ENCODE measurements at regions not wholly inside any gene's neighbourhood (a gene's known extent, or its start where the extent isn't known, plus 50 kb on each side); places are given as distances from the start of the nearest gene placed in this dataset.

- no peaks in the 10 kb centered on the region for H3K9me3 ChIP-seq (ENCODE audit: control insufficient read depth, insufficient read depth, low read length)
- no peak overlapping the region for H3K4me3 ChIP-seq (ENCODE audit: low read depth, low read length)
- H3K27me3 ChIP-seq (ENCODE audit: control insufficient read depth, insufficient read depth, low read length), result no peaks in the 10 kb centered on the region
- H3K36me3 ChIP-seq (ENCODE audit: control insufficient read depth, insufficient read depth, low read length), result no peaks in the 10 kb centered on the region
- no peak overlapping the region for H3K9ac ChIP-seq (ENCODE audit: low read depth, low read length)
- H3K4me1 ChIP-seq (ENCODE audit: control insufficient read depth, insufficient read depth, low read length), result no peaks in the 10 kb centered on the region
- H3K27ac ChIP-seq (ENCODE audit: low read depth, low read length), result no peak overlapping the region
These were observed 263.2 kb downstream of the C12orf50 start for GRCh38 chr12:87766044-87766443.

GRCh38 chr12:87760943-87761342, 268.3 kb downstream of the C12orf50 start:
- Histone ChIP-seq H3K9me3 (ENCODE audit: control insufficient read depth, insufficient read depth, low read length) (no peaks in the 10 kb centered on the region), H3K36me3 (ENCODE audit: control insufficient read depth, insufficient read depth, low read length) (no peaks in the 10 kb centered on the region), H3K4me1 (ENCODE audit: control insufficient read depth, insufficient read depth, low read length) (no peaks in the 10 kb centered on the region), H3K4me3 (ENCODE audit: low read depth, low read length) (no peak overlapping the region), H3K27ac (ENCODE audit: low read depth, low read length) (no peak overlapping the region), H3K27me3 (ENCODE audit: control insufficient read depth, insufficient read depth, low read length) (no peaks in the 10 kb centered on the region), H3K9ac (ENCODE audit: low read depth, low read length) (no peak overlapping the region)

GRCh38 chr12:87758271-87758670, 270.9 kb downstream of the C12orf50 start:
- Histone ChIP-seq H3K4me3 (ENCODE audit: low read depth, low read length) (no peak overlapping the region), H3K9me3 (ENCODE audit: control insufficient read depth, insufficient read depth, low read length) (no peaks in the 10 kb centered on the region), H3K27ac (ENCODE audit: low read depth, low read length) (no peak overlapping the region), H3K27me3 (ENCODE audit: control insufficient read depth, insufficient read depth, low read length) (no peaks in the 10 kb centered on the region), H3K36me3 (ENCODE audit: control insufficient read depth, insufficient read depth, low read length) (no peaks in the 10 kb centered on the region), H3K4me1 (ENCODE audit: control insufficient read depth, insufficient read depth, low read length) (no peaks in the 10 kb centered on the region), H3K9ac (ENCODE audit: low read depth, low read length) (no peak overlapping the region)

GRCh38 chr12:87756721-87757120, 272.5 kb downstream of the C12orf50 start:
- no peaks in the 10 kb centered on the region for H3K9me3 ChIP-seq (ENCODE audit: control insufficient read depth, insufficient read depth, low read length)

GRCh38 chr12:87756111-87756510, 273.1 kb downstream of the C12orf50 start:
- no peaks in the 10 kb centered on the region for H3K27me3 ChIP-seq (ENCODE audit: control insufficient read depth, insufficient read depth, low read length)
- no peak overlapping the region for H3K27ac ChIP-seq (ENCODE audit: low read depth, low read length)
- no peaks in the 10 kb centered on the region for H3K4me1 ChIP-seq (ENCODE audit: control insufficient read depth, insufficient read depth, low read length)
- no peak overlapping the region for H3K4me3 ChIP-seq (ENCODE audit: low read depth, low read length)
- no peaks in the 10 kb centered on the region for H3K36me3 ChIP-seq (ENCODE audit: control insufficient read depth, insufficient read depth, low read length)
- no peak overlapping the region for H3K9ac ChIP-seq (ENCODE audit: low read depth, low read length)
- H3K9me3 ChIP-seq (ENCODE audit: control insufficient read depth, insufficient read depth, low read length), result no peaks in the 10 kb centered on the region

More at GRCh38 chr12:87756721-87757120, 272.5 kb downstream of the C12orf50 start:
- H3K27me3 ChIP-seq (ENCODE audit: control insufficient read depth, insufficient read depth, low read length), result no peaks in the 10 kb centered on the region
- no peak overlapping the region for H3K27ac ChIP-seq (ENCODE audit: low read depth, low read length)
- H3K4me3 ChIP-seq (ENCODE audit: low read depth, low read length), result no peak overlapping the region
- no peaks in the 10 kb centered on the region for H3K36me3 ChIP-seq (ENCODE audit: control insufficient read depth, insufficient read depth, low read length)
- H3K4me1 ChIP-seq (ENCODE audit: control insufficient read depth, insufficient read depth, low read length), result no peaks in the 10 kb centered on the region
- no peak overlapping the region for H3K9ac ChIP-seq (ENCODE audit: low read depth, low read length)

GRCh38 chr12:87728931-87729593, 300.1 kb downstream of the C12orf50 start:
- Histone ChIP-seq H3K36me3 (ENCODE audit: control insufficient read depth, insufficient read depth, low read length) (no peaks in the 10 kb centered on the region), H3K27me3 (ENCODE audit: control insufficient read depth, insufficient read depth, low read length) (no peaks in the 10 kb centered on the region), H3K4me3 (ENCODE audit: low read depth, low read length) (no peak overlapping the region), H3K9me3 (ENCODE audit: control insufficient read depth, insufficient read depth, low read length) (no peaks in the 10 kb centered on the region), H3K4me1 (ENCODE audit: control insufficient read depth, insufficient read depth, low read length) (peaks cover 7% of the 10 kb centered on the region; the same call in 1 of the 2 replicates), H3K9ac (ENCODE audit: low read depth, low read length) (no peak overlapping the region), H3K27ac (ENCODE audit: low read depth, low read length) (no peak overlapping the region)

- no peaks in the 10 kb centered on the region for H3K4me1 ChIP-seq (ENCODE audit: control insufficient read depth, insufficient read depth, low read length)
- H3K36me3 ChIP-seq (ENCODE audit: control insufficient read depth, insufficient read depth, low read length), result no peaks in the 10 kb centered on the region
- no peak overlapping the region for H3K4me3 ChIP-seq (ENCODE audit: low read depth, low read length)
- no peak overlapping the region for H3K27ac ChIP-seq (ENCODE audit: low read depth, low read length)
- H3K9me3 ChIP-seq (ENCODE audit: control insufficient read depth, insufficient read depth, low read length), result no peaks in the 10 kb centered on the region
- H3K9ac ChIP-seq (ENCODE audit: low read depth, low read length), result no peak overlapping the region
- no peaks in the 10 kb centered on the region for H3K27me3 ChIP-seq (ENCODE audit: control insufficient read depth, insufficient read depth, low read length)
These were observed 308.2 kb downstream of the C12orf50 start for GRCh38 chr12:87720967-87721366.

GRCh38 chr12:87704374-87704773, 324.8 kb downstream of the C12orf50 start:
- Histone ChIP-seq H3K27ac (ENCODE audit: low read depth, low read length) (no peak overlapping the region), H3K4me3 (ENCODE audit: low read depth, low read length) (no peak overlapping the region), H3K36me3 (ENCODE audit: control insufficient read depth, insufficient read depth, low read length) (no peaks in the 10 kb centered on the region), H3K27me3 (ENCODE audit: control insufficient read depth, insufficient read depth, low read length) (no peaks in the 10 kb centered on the region), H3K9ac (ENCODE audit: low read depth, low read length) (no peak overlapping the region), H3K4me1 (ENCODE audit: control insufficient read depth, insufficient read depth, low read length) (no peaks in the 10 kb centered on the region), H3K9me3 (ENCODE audit: control insufficient read depth, insufficient read depth, low read length) (no peaks in the 10 kb centered on the region)

GRCh38 chr12:87690236-87690810, 338.9 kb downstream of the C12orf50 start:
- no peak overlapping the region for H3K4me3 ChIP-seq (ENCODE audit: low read depth, low read length)
- H3K27me3 ChIP-seq (ENCODE audit: control insufficient read depth, insufficient read depth, low read length), result no peaks in the 10 kb centered on the region
- H3K9ac ChIP-seq (ENCODE audit: low read depth, low read length), result no peak overlapping the region
- H3K9me3 ChIP-seq (ENCODE audit: control insufficient read depth, insufficient read depth, low read length), result no peaks in the 10 kb centered on the region
- no peaks in the 10 kb centered on the region for H3K36me3 ChIP-seq (ENCODE audit: control insufficient read depth, insufficient read depth, low read length)
- no peak overlapping the region for H3K27ac ChIP-seq (ENCODE audit: low read depth, low read length)
- H3K4me1 ChIP-seq (ENCODE audit: control insufficient read depth, insufficient read depth, low read length), result peaks cover 5% of the 10 kb centered on the region; the same call in 1 of the 2 replicates

- Histone ChIP-seq H3K4me1 (ENCODE audit: control insufficient read depth, insufficient read depth, low read length) (peaks cover 5% of the 10 kb centered on the region; the same call in 1 of the 2 replicates), H3K27me3 (ENCODE audit: control insufficient read depth, insufficient read depth, low read length) (no peaks in the 10 kb centered on the region), H3K9ac (ENCODE audit: low read depth, low read length) (no peak overlapping the region), H3K4me3 (ENCODE audit: low read depth, low read length) (no peak overlapping the region), H3K36me3 (ENCODE audit: control insufficient read depth, insufficient read depth, low read length) (no peaks in the 10 kb centered on the region), H3K9me3 (ENCODE audit: control insufficient read depth, insufficient read depth, low read length) (no peaks in the 10 kb centered on the region), H3K27ac (ENCODE audit: low read depth, low read length) (no peak overlapping the region)
These were observed 340.0 kb downstream of the C12orf50 start for GRCh38 chr12:87689196-87689595.

GRCh38 chr12:87687362-87687761, 341.8 kb downstream of the C12orf50 start:
- Histone ChIP-seq H3K9me3 (ENCODE audit: control insufficient read depth, insufficient read depth, low read length) (no peaks in the 10 kb centered on the region), H3K27ac (ENCODE audit: low read depth, low read length) (no peak overlapping the region), H3K36me3 (ENCODE audit: control insufficient read depth, insufficient read depth, low read length) (no peaks in the 10 kb centered on the region), H3K9ac (ENCODE audit: low read depth, low read length) (no peak overlapping the region; the same call in 1 of the 2 replicates), H3K4me3 (ENCODE audit: low read depth, low read length) (no peak overlapping the region), H3K27me3 (ENCODE audit: control insufficient read depth, insufficient read depth, low read length) (no peaks in the 10 kb centered on the region), H3K4me1 (ENCODE audit: control insufficient read depth, insufficient read depth, low read length) (peaks cover 5% of the 10 kb centered on the region; the same call in 1 of the 2 replicates)
